H1 (cell line): ENCODE measurements at regions not wholly inside any gene's neighbourhood (a gene's known extent, or its start where the extent isn't known, plus 50 kb on each side); places are given as distances from the start of the nearest gene placed in this dataset.

ENCODE experiments used
- CTCF ChIA-PET: fragments of 300-600 bp; sonication (Branson Sonifier 250); formaldehyde crosslinking; loops from one replicate; lab custom pipeline; 2021; ENCODE audit not compliant: partially characterized antibody; lab: Charles Lee
- POLR2A ChIA-PET: fragments of 300-600 bp; sonication (Branson Sonifier 250); formaldehyde crosslinking; loops from one replicate; lab custom pipeline; 2021; ENCODE audit warnings: inconsistent platforms; ENCODE audit not compliant: partially characterized antibody; lab: Charles Lee
- DNase-seq, 2 experiments: peaks; one replicate each; pipeline versions ENCODE4 v3.0.0 to v3.0.0-alpha.2; 2010 to 2022; ENCODE audit warnings: low spot score in 2 of 2, low read depth in 1 of 2, mixed read lengths in 1 of 2
- FAIRE-seq: peaks from 2 replicates; lab custom pipeline; 2011; peaks lifted over from hg19 to GRCh38; lab: Jason Lieb, UNC
- H2AFZ ChIP-seq: 2 replicates; pipeline ENCODE4 v1.8.1; 2012; ENCODE audit warnings: low read length, inconsistent platforms
- H2AK5ac ChIP-seq: 2 replicates; pipeline ENCODE4 v1.6.1; 2013; ENCODE audit warnings: low read depth, low read length
- H2BK120ac ChIP-seq: replicated peaks from 2 replicates; pipeline ENCODE3; 2013; ENCODE audit warnings: low read depth, low read length, inconsistent platforms
- H2BK12ac ChIP-seq: 2 replicates; pipeline ENCODE4 v1.6.1; 2013; ENCODE audit warnings: low read depth, low read length
- H2BK15ac ChIP-seq: 2 replicates; pipeline ENCODE4 v1.6.1; 2013; ENCODE audit warnings: low read length
- H2BK20ac ChIP-seq: 2 replicates; pipeline ENCODE4 v1.6.1; 2013; ENCODE audit warnings: low read length
- H2BK5ac ChIP-seq: 2 replicates; pipeline ENCODE4 v1.6.1; 2013; ENCODE audit warnings: low read depth, low read length
- H3K14ac ChIP-seq: 2 replicates; pipeline ENCODE4 v1.6.1; 2013; ENCODE audit warnings: inconsistent platforms; ENCODE audit not compliant: insufficient read length
- H3K18ac ChIP-seq: 2 replicates; pipeline ENCODE4 v1.6.1; 2013; ENCODE audit warnings: low read length; ENCODE audit errors: extremely low read depth
- H3K23ac ChIP-seq: 2 replicates; pipeline ENCODE4 v1.6.1; 2013; ENCODE audit warnings: inconsistent platforms; ENCODE audit not compliant: insufficient read length
- H3K23me2 ChIP-seq: 2 replicates; pipeline ENCODE4 v1.6.1; 2013; ENCODE audit warnings: low read depth, low read length
- H3K27ac ChIP-seq: 2 replicates; pipeline ENCODE4 v1.6.1; 2011; ENCODE audit warnings: low read depth, low read length, inconsistent platforms
- H3K27me3 ChIP-seq, 4 experiments: replicated peaks in 1 of 4; 1 replicate in 1 of 4; 2 replicates in 3 of 4; pipeline versions ENCODE4 v1.6.1 to v1.8.1; 2011 to 2013; ENCODE audit warnings: low read length in 3 of 4, mild to moderate bottlenecking in 3 of 4, inconsistent platforms in 2 of 4, mixed read lengths in 2 of 4, moderate library complexity in 1 of 4; ENCODE audit not compliant: control insufficient read depth in 3 of 4, insufficient read depth in 3 of 4; ENCODE audit errors: extremely low read depth in 1 of 4
- H3K36me3 ChIP-seq, 4 experiments: 2 replicates each; pipeline versions ENCODE4 v1.6.1 to v1.8.1; 2011 to 2013; ENCODE audit warnings: mild to moderate bottlenecking in 4 of 4, low read length in 3 of 4, moderate library complexity in 2 of 4, control low read depth in 1 of 4, inconsistent platforms in 1 of 4; ENCODE audit not compliant: insufficient read depth in 4 of 4, control insufficient read depth in 2 of 4
- H3K4ac ChIP-seq: replicated peaks from 2 replicates; pipeline ENCODE3; 2013; ENCODE audit warnings: low read length, low read depth, mixed read lengths, inconsistent platforms; ENCODE audit not compliant: insufficient read length
- H3K4me1 ChIP-seq, 4 experiments: replicated peaks in 1 of 4; 1 replicate in 1 of 4; 2 replicates in 3 of 4; pipeline versions ENCODE4 v1.6.1 to v1.8.1; 2011 to 2013; ENCODE audit warnings: low read length in 3 of 4, inconsistent platforms in 2 of 4, mixed read lengths in 1 of 4; ENCODE audit not compliant: insufficient read depth in 4 of 4, control insufficient read depth in 3 of 4
- H3K4me2 ChIP-seq, 2 experiments: 2 replicates each; pipeline versions ENCODE4 v1.6.1 to v1.8.1; 2011 to 2013; ENCODE audit warnings: low read depth in 2 of 2, low read length in 2 of 2, control low read depth in 1 of 2, inconsistent platforms in 1 of 2, mild to moderate bottlenecking in 1 of 2; ENCODE audit not compliant: insufficient read depth in 1 of 2
- H3K4me3 ChIP-seq, 4 experiments: fragments of 200-600, 300-600 bp in 1 of 4; sonication (generic), shearing (Covaris generic), sonication (Bioruptor Twin) in 1 of 4; 2 replicates each; pipeline versions ENCODE4 v1.5.1 to v1.8.1; 2011 to 2016; ENCODE audit warnings: low read length in 4 of 4, low read depth in 3 of 4, control low read depth in 2 of 4, inconsistent platforms in 2 of 4, mild to moderate bottlenecking in 2 of 4, mixed read lengths in 1 of 4, moderate library complexity in 1 of 4; ENCODE audit not compliant: insufficient read depth in 2 of 4; ENCODE audit errors: extremely low read depth in 1 of 4
- H3K56ac ChIP-seq: replicated peaks from 2 replicates; pipeline ENCODE3; 2013; ENCODE audit warnings: low read depth, mild to moderate bottlenecking, mixed read lengths, low read length, inconsistent platforms; ENCODE audit not compliant: insufficient read length
- H3K79me1 ChIP-seq: 2 replicates; pipeline ENCODE4 v1.6.1; 2013; ENCODE audit warnings: low read depth, low read length, control low read depth
- H3K79me2 ChIP-seq, 2 experiments: 2 replicates each; pipeline versions ENCODE4 v1.6.1 to v1.8.1; 2012 to 2013; ENCODE audit warnings: low read length in 2 of 2, mild to moderate bottlenecking in 2 of 2, inconsistent platforms in 1 of 2; ENCODE audit not compliant: insufficient read depth in 2 of 2, control insufficient read depth in 1 of 2
- H3K9ac ChIP-seq, 4 experiments: replicated peaks in 1 of 4; 1 replicate in 1 of 4; 2 replicates in 3 of 4; pipeline versions ENCODE4 v1.6.1 to v1.8.1; 2011 to 2013; ENCODE audit warnings: low read depth in 3 of 4, low read length in 3 of 4, control low read depth in 2 of 4, mild to moderate bottlenecking in 2 of 4, moderate library complexity in 2 of 4, inconsistent platforms in 1 of 4; ENCODE audit errors: extremely low read depth in 1 of 4
- H3K9me3 ChIP-seq, 2 experiments: 2 replicates each; pipeline versions ENCODE4 v1.6.1 to v1.8.1; 2012 to 2013; ENCODE audit warnings: mild to moderate bottlenecking in 2 of 2, moderate library complexity in 2 of 2, control low read depth in 1 of 2, inconsistent platforms in 1 of 2, low read depth in 1 of 2, low read length in 1 of 2, mixed read lengths in 1 of 2; ENCODE audit not compliant: insufficient read depth in 2 of 2
- H4K20me1 ChIP-seq, 2 experiments: replicated peaks in 1 of 2; 2 replicates each; pipeline versions ENCODE3 to v1.8.1; 2011 to 2013; ENCODE audit warnings: inconsistent platforms in 2 of 2, low read length in 2 of 2, mild to moderate bottlenecking in 1 of 2; ENCODE audit not compliant: insufficient read depth in 2 of 2, control insufficient read depth in 1 of 2
- H4K5ac ChIP-seq: 2 replicates; pipeline ENCODE4 v1.6.1; 2013; ENCODE audit warnings: low read length, low read depth, mixed read lengths, inconsistent platforms; ENCODE audit not compliant: insufficient read length
- H4K8ac ChIP-seq: 2 replicates; pipeline ENCODE4 v1.8.0; 2013; ENCODE audit warnings: mild to moderate bottlenecking, moderate library complexity, low read length, inconsistent platforms; ENCODE audit not compliant: insufficient read depth; ENCODE audit errors: extremely low read depth
- H4K91ac ChIP-seq: replicated peaks from 2 replicates; pipeline ENCODE3; 2013; ENCODE audit warnings: low read length, mixed read lengths, inconsistent platforms; ENCODE audit not compliant: insufficient read length
- POLR2AphosphoS5 ChIP-seq: IDR thresholded peaks from 2 replicates; pipeline ENCODE4 v1.6.1; 2011; ENCODE audit warnings: low read depth, low read length
- WGBS, 2 experiments: shearing (Covaris generic) in 1 of 2; methylation state at CpG; one replicate each; pipeline versions ENCODE4 v1.1.6 to v1.1.7; 2013 to 2015; ENCODE audit warnings: low lambda C conversion rate in 2 of 2, mixed read lengths in 2 of 2, inconsistent platforms in 1 of 2, low coverage in 1 of 2, missing lambda C conversion rate in 1 of 2; ENCODE audit not compliant: insufficient replicate concordance in 2 of 2, insufficient coverage in 1 of 2, insufficient read length in 1 of 2; ENCODE audit errors: extremely low coverage in 1 of 2, missing lambda C conversion rate in 1 of 2; 5-methylcytosine and 5-hydroxymethylcytosine counted together

GRCh38 chr11:42077794-42078193 lies 618.3 kb upstream of the LRRC4C start:
- Histone ChIP-seq H3K56ac (no peak overlapping the region), H3K79me1 (no peaks in the 10 kb centered on the region), H4K91ac (no peak overlapping the region), H3K18ac (no peak overlapping the region), H3K79me2 (no peaks in the 10 kb centered on the region), H3K9ac (no peak overlapping the region), H2BK12ac (no peak overlapping the region), H3K27ac (no peak overlapping the region), H2BK5ac (no peak overlapping the region), H4K5ac (no peak overlapping the region), H4K8ac (no peak overlapping the region), H3K4ac (no peak overlapping the region), H2BK15ac (no peak overlapping the region), H3K14ac (no peak overlapping the region), H4K20me1 (no peaks in the 10 kb centered on the region), H2BK20ac (no peak overlapping the region), H3K4me2 (no peak overlapping the region), H2AK5ac (no peak overlapping the region), H2BK120ac (no peak overlapping the region), H3K23ac (no peak overlapping the region), H2AFZ (no peak overlapping the region; the same call in 1 of the 2 replicates), H3K4me3 (no peak overlapping the region), H3K36me3 (no peaks in the 10 kb centered on the region), H3K4me1 (no peaks in the 10 kb centered on the region), H3K27me3 (no peaks in the 10 kb centered on the region), H3K9me3 (no peaks in the 10 kb centered on the region), H3K23me2 (no peaks in the 10 kb centered on the region)
- WGBS, 2 experiments: 96% methylated on average over 1 of the region's 1 CpG; no CpG with 5 or more reads in 1 of the 2 experiments
- no peak for FAIRE-seq
- CTCF ChIA-PET: no interaction called here
- DNase-seq: no peak
- POLR2A ChIA-PET: no interaction called here
- TF ChIP-seq POLR2AphosphoS5: no peak
